WTC11 (cell line): ENCODE measurements at regions not wholly inside any gene's neighbourhood (a gene's known extent, or its start where the extent isn't known, plus 50 kb on each side); places are given as distances from the start of the nearest gene placed in this dataset.
"Not testable (repeated sequence)": the region's sequence is repeated elsewhere in the genome, so short reads cannot be mapped to it uniquely, and the experiment has no call there.

Experiments used
- ATAC-seq: fragments of 200-7000 bp; cut with Tn5 transposase; 2 replicates; pipeline ENCODE4 v1.10.0; 2021; ENCODE audit warnings: mild to moderate bottlenecking, moderate library complexity
- CTCF ChIA-PET: fragments of 300-600 bp; sonication (Branson Sonifier 250); formaldehyde crosslinking; loops from one replicate; lab custom pipeline; 2021; ENCODE audit warnings: antibody characterized with exemption; lab: Charles Lee
- POLR2A ChIA-PET: fragments of 350-600 bp; sonication (Branson Sonifier 250); formaldehyde crosslinking; loops from one replicate; lab custom pipeline; 2021; ENCODE audit warnings: antibody characterized with exemption; lab: Charles Lee
- DNase-seq: peaks from one replicate; pipeline ENCODE4 v3.0.0; 2021; ENCODE audit warnings: low spot score
- H3K27ac Mint-ChIP-seq: 2 replicates; pipeline ENCODE4 v1.8.0; 2021; ENCODE audit warnings: mixed read lengths
- H3K27me3 Mint-ChIP-seq: 2 replicates; pipeline ENCODE4 v1.8.0; 2021; ENCODE audit warnings: low read depth, mild to moderate bottlenecking, moderate library complexity, mixed read lengths
- H3K36me3 Mint-ChIP-seq: 2 replicates; pipeline ENCODE4 v1.8.0; 2021; ENCODE audit warnings: mixed read lengths
- H3K4me1 Mint-ChIP-seq: 2 replicates; pipeline ENCODE4 v1.8.0; 2022; ENCODE audit warnings: mixed read lengths
- H3K4me3 Mint-ChIP-seq: 2 replicates; pipeline ENCODE4 v1.8.0; 2021; ENCODE audit warnings: mild to moderate bottlenecking, moderate library complexity, mixed read lengths
- H3K9me3 Mint-ChIP-seq: 2 replicates; pipeline ENCODE4 v1.8.0; 2021; ENCODE audit warnings: mixed read lengths
- HMGA2 ChIP-seq: fragments of 250-450 bp; sonication (Bioruptor Pico); IDR thresholded peaks from 2 replicates; pipeline ENCODE4 v1.4.0; 2021; ENCODE audit warnings: mild to moderate bottlenecking, moderate library complexity
- NFYB ChIP-seq: sonication (generic); formaldehyde crosslinking; conservative IDR thresholded peaks from 2 replicates; pipeline ENCODE4 v1.8.0; 2022; ENCODE audit warnings: low read depth, missing genetic modification reagents
- ZNF219 ChIP-seq: sonication (generic); formaldehyde crosslinking; IDR thresholded peaks from 2 replicates; pipeline ENCODE4 v1.8.0; 2023; ENCODE audit warnings: missing genetic modification reagents, mild to moderate bottlenecking, borderline replicate concordance
- TF ChIP-seq, protein P1 (sequence below): sonication (generic); formaldehyde crosslinking; IDR thresholded peaks from 2 replicates; pipeline ENCODE4 v1.8.1; 2022; ENCODE audit warnings: low read depth, mild to moderate bottlenecking, moderate library complexity, missing genetic modification reagents, borderline replicate concordance
- TF ChIP-seq, protein P2 (sequence below): sonication (generic); formaldehyde crosslinking; IDR thresholded peaks from 2 replicates; pipeline ENCODE4 v1.8.1; 2023; ENCODE audit warnings: mild to moderate bottlenecking, missing genetic modification reagents

DNA sequence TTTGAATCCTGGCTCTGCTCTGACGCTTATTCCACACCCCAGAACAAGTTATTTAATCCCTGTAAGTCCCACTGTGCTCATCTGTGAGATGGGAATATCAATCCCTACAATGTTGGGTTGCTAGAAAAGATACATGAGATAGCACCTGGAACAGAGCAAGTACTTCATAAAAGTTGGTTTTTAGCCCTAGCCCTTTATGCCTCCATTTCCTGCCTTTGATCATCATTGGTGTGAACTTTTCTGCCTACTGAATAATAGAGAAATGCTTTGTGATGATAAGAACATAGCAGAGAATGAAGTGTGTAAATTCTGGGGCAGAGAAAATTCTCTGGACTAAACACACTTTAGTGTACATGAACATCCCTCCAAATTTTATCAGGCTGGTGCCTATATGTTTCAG is 90.3 kb upstream of the RANBP6 start:
- no peak for DNase-seq
- ChIA-PET POLR2A (no interaction called here), CTCF (no interaction called here)
- no peaks in the 10 kb centered on the region for H3K36me3 Mint-ChIP-seq
- H3K27me3 Mint-ChIP-seq, result no peaks in the 10 kb centered on the region
- peaks cover 11% of the 10 kb centered on the region for H3K4me1 Mint-ChIP-seq
- H3K9me3 Mint-ChIP-seq, result peaks cover 3% of the 10 kb centered on the region
- H3K4me3 Mint-ChIP-seq, result no peak overlapping the region
- TF ChIP-seq HMGA2 (CRISPR knock-in tag) (no peak), NFYB (CRISPR knock-in tag) (no peak)
- TF ChIP-seq, protein P1, sequence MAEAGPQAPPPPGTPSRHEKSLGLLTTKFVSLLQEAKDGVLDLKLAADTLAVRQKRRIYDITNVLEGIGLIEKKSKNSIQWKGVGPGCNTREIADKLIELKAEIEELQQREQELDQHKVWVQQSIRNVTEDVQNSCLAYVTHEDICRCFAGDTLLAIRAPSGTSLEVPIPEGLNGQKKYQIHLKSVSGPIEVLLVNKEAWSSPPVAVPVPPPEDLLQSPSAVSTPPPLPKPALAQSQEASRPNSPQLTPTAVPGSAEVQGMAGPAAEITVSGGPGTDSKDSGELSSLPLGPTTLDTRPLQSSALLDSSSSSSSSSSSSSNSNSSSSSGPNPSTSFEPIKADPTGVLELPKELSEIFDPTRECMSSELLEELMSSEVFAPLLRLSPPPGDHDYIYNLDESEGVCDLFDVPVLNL (CRISPR knock-in tag), result no peak
- TF ChIP-seq, all 79 proteins: peak for 0
- H3K27ac Mint-ChIP-seq, result no peak overlapping the region
- no peak for ATAC-seq

DNA sequence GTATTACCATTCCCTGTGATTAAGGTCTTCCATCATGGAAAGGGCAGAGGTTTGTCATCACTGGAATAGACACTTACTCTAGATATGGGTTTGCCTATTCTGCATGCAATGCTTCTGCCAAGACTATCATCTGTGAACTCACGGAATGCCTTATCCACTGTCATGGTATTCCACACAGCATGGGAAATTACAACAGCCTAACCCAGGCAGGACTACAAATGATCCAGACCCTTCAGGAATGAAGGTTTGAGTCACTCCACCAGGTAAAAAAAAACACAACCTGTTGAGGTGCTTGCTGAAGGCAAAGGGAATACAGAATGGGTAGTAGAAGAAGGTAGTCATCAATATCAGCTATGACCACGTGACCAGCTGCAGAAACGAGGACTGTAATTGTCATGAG is 89.0 kb upstream of the RANBP6 start:
- H3K27ac Mint-ChIP-seq, ATAC-seq: not testable (repeated sequence)

DNA sequence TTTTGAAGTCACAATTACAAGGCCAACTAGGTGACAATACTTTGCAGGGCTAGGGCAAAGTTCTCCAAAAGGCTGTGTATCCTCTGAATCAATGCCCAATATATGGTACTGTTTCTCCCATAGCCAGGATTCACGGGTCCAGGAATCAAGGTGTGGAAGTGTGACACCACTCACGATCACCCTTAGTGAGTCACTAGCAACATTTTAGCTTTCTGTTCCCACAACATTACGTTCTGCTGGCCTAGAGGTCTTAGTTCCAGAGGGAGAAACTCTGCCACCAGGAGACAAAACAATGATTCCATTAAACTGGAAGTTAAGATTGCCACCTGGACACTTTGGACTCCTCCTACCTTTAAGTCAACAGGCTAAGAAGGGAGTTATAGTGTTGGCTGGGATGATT is 88.5 kb upstream of the RANBP6 start:
- H3K9me3 Mint-ChIP-seq, CTCF ChIA-PET, H3K36me3 Mint-ChIP-seq, H3K4me3 Mint-ChIP-seq, DNase-seq, H3K27ac Mint-ChIP-seq, ATAC-seq, POLR2A ChIA-PET, H3K27me3 Mint-ChIP-seq: not testable (repeated sequence)
- peaks cover 11% of the 10 kb centered on the region for H3K4me1 Mint-ChIP-seq

More for the DNA sequence above, 89.0 kb upstream of the RANBP6 start:
- H3K36me3 Mint-ChIP-seq, H3K4me3 Mint-ChIP-seq, H3K27me3 Mint-ChIP-seq, H3K9me3 Mint-ChIP-seq, DNase-seq, POLR2A ChIA-PET, CTCF ChIA-PET: not testable (repeated sequence)
- peaks cover 11% of the 10 kb centered on the region for H3K4me1 Mint-ChIP-seq

DNA sequence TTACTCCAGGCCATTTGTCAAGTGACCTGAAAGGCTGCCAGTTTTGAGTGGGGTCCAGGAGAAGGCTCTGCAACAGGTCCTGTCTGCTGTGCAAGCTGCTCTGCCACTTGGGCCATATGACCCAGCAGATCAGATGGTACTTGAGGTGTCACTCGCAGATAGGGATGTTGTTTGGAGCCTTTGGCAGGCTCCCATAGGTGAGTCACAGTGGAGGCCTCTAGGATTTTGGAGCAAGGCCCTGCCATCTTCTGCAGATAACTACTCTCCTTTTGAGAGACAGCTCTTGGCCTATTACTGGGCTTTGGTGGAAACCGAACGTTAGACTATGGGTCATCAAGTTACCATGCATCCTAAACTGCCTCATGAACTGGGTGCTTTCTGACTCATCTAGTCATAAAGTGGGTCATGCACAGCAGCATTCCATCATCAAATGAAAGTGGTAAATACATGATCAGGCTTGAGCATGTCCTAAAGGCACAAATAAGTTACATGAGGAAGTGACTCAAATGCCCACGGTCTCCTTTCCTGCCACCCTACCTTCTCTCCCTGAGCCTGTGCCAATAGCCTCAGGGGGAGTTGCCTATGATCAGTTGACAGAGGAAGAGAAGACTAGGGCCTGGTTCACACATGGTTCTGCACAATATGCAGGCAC is 87.0 kb upstream of the RANBP6 start:
- H3K27me3 Mint-ChIP-seq, ATAC-seq, H3K36me3 Mint-ChIP-seq, POLR2A ChIA-PET, H3K9me3 Mint-ChIP-seq, H3K4me3 Mint-ChIP-seq, H3K27ac Mint-ChIP-seq, CTCF ChIA-PET, DNase-seq: not testable (repeated sequence)
- peaks cover 11% of the 10 kb centered on the region for H3K4me1 Mint-ChIP-seq

DNA sequence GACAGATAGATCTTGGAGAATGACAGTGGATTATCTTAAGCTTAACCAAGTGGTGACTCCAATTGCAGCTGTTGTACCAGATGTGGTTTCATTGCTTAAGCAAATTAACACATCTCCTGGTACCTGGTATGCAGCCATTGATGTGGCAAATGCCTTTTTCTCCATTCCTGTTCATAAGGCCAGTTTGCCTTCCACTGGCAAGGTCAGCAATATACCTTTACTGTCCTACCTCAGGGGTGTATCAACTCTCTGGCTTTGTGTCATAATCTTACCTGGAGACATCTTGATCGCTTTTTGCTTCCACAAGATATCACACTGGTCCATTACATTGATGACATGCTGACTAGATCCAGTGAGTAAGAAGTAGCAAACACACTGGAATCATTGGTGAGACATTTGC is 86.3 kb upstream of the RANBP6 start:
- DNase-seq, H3K27me3 Mint-ChIP-seq, POLR2A ChIA-PET, H3K36me3 Mint-ChIP-seq, H3K9me3 Mint-ChIP-seq, CTCF ChIA-PET, H3K27ac Mint-ChIP-seq, H3K4me1 Mint-ChIP-seq, H3K4me3 Mint-ChIP-seq, ATAC-seq: not testable (repeated sequence)

DNA sequence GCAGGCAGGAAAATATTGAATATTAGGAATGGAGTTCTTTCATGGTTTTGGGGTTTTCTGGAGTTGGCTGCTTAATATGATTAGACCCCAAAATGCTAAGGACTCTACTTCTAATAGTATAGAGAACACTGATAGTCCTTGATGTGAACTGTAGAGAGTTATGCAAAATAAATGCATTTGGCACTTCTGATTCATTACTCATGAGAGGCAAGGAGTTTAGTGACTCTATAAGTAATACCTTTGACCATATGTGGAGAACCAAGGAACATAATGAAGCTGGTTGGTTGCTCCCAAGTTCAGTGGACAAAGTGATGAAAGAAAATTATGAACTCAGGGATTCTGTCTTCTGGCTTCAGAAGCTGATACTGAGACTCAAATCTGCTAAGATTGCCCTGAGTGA is 83.9 kb upstream of the RANBP6 start:
- peaks cover 14% of the 10 kb centered on the region for H3K9me3 Mint-ChIP-seq
- H3K4me3 Mint-ChIP-seq, DNase-seq, ATAC-seq, H3K36me3 Mint-ChIP-seq, H3K27me3 Mint-ChIP-seq, CTCF ChIA-PET, H3K27ac Mint-ChIP-seq, POLR2A ChIA-PET, H3K4me1 Mint-ChIP-seq: not testable (repeated sequence)

DNA sequence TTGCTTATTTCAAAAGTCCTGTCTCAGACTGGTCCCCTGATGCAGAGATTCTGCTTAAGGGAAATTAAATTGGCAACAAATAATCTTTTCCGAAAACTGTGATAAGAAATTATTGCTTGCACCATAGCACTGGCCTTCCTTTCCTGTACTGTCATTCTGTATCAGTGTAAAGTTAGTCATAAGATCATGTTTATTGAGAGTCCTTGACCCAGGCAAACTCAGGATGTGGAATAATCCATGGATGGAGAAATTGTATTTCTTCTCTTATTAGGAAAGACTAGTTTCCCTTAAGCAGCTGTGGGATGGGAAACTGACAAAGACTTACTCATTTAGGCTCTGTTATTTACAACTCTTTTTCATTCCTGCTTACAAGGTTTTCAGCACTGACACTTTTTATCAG is 83.0 kb upstream of the RANBP6 start:
- DNase-seq, result no peak
- no peak for ATAC-seq

More for the DNA sequence above, 83.0 kb upstream of the RANBP6 start:
- H3K9me3 Mint-ChIP-seq, result peaks cover 14% of the 10 kb centered on the region
- TF ChIP-seq, protein P2, sequence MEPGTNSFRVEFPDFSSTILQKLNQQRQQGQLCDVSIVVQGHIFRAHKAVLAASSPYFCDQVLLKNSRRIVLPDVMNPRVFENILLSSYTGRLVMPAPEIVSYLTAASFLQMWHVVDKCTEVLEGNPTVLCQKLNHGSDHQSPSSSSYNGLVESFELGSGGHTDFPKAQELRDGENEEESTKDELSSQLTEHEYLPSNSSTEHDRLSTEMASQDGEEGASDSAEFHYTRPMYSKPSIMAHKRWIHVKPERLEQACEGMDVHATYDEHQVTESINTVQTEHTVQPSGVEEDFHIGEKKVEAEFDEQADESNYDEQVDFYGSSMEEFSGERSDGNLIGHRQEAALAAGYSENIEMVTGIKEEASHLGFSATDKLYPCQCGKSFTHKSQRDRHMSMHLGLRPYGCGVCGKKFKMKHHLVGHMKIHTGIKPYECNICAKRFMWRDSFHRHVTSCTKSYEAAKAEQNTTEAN, result no peak
- TF ChIP-seq ZNF219, result no peak
- TF ChIP-seq, all 79 proteins: peak for 0
- ChIA-PET CTCF (no interaction called here), POLR2A (no interaction called here)
- Mint-ChIP-seq H3K27ac (no peak overlapping the region), H3K4me1 (no peaks in the 10 kb centered on the region), H3K27me3 (no peaks in the 10 kb centered on the region), H3K4me3 (no peak overlapping the region), H3K36me3 (no peaks in the 10 kb centered on the region)
